ENCODE measurements at regions not wholly inside any gene's neighbourhood (a gene's known extent, or its start where the extent isn't known, plus 50 kb on each side); places are given as distances from the start of the nearest gene placed in this dataset.
"Not testable (repeated sequence)": the region's sequence is repeated elsewhere in the genome, so short reads cannot be mapped to it uniquely, and the experiment has no call there.

DNA sequence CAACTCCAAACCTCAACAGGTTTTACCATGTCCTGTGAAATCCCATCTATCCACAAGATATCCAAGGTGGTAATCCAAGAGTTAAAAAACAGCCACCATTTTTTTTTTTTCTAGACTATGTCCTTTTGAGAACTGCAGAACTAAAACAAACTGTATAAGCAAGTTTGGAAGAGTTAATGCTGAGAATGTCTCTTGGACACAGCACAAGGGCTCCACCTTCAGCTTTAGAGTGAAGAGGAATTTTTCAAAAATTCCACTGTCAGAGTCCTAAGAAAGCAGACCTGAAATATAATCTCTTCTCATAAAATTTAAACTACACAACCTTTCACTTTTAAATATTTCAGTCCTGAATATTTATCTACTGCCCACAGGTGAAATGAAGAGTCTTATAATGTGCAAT lies 167.8 kb upstream of the CCNG1 start:
- TF ChIP-seq, protein P1, sequence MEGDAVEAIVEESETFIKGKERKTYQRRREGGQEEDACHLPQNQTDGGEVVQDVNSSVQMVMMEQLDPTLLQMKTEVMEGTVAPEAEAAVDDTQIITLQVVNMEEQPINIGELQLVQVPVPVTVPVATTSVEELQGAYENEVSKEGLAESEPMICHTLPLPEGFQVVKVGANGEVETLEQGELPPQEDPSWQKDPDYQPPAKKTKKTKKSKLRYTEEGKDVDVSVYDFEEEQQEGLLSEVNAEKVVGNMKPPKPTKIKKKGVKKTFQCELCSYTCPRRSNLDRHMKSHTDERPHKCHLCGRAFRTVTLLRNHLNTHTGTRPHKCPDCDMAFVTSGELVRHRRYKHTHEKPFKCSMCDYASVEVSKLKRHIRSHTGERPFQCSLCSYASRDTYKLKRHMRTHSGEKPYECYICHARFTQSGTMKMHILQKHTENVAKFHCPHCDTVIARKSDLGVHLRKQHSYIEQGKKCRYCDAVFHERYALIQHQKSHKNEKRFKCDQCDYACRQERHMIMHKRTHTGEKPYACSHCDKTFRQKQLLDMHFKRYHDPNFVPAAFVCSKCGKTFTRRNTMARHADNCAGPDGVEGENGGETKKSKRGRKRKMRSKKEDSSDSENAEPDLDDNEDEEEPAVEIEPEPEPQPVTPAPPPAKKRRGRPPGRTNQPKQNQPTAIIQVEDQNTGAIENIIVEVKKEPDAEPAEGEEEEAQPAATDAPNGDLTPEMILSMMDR (IDR thresholded peaks at IDR 0.05; ENCODE audit: borderline replicate concordance, control extremely low read depth, extremely low read depth, insufficient read depth, missing control alignments) = no peak
- DNase-seq (ENCODE audit: low spot score) = no peak
- in situ Hi-C loops (cut with MboI; ENCODE audit: low sequenced_read_pairs, unreplicated experiment) = no loop called here

- DNase-seq (ENCODE audit: low spot score) = no peak
- TF ChIP-seq, protein P1 (IDR thresholded peaks at IDR 0.05; ENCODE audit: borderline replicate concordance, control extremely low read depth, extremely low read depth, insufficient read depth, missing control alignments) = no peak
- in situ Hi-C loops (cut with MboI; ENCODE audit: low sequenced_read_pairs, unreplicated experiment) = no loop called here
Observed at GRCh38 chr5:163276466-163276865, 160.9 kb upstream of the CCNG1 start.

DNA sequence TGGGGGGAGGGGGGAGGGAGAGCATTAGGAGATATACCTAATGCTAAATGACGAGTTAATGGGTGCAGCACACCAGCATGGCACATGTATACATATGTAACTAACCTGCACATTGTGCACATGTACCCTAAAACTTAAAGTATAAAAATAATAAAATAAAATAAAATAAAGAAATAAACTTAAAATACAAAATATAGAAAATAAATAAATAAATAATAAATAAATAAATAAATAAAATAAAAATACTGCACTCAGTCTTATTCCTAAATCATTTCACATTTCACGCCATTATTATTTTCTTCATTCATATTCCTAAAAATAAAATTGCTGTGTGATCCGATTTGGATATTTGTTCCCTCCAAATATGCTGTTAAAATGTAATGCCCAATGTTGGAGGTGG lies 156.5 kb upstream of the CCNG1 start:
- DNase-seq (ENCODE audit: low spot score); in situ Hi-C loops (cut with MboI; ENCODE audit: low sequenced_read_pairs, unreplicated experiment): not testable (repeated sequence)

GRCh38 chr5:163281512-163281911 lies 155.9 kb upstream of the CCNG1 start:
- TF ChIP-seq, protein P1 (IDR thresholded peaks at IDR 0.05; ENCODE audit: borderline replicate concordance, control extremely low read depth, extremely low read depth, insufficient read depth, missing control alignments) = no peak
- no peak for DNase-seq (ENCODE audit: low spot score)
- in situ Hi-C loops (cut with MboI; ENCODE audit: low sequenced_read_pairs, unreplicated experiment) = no loop called here

GRCh38 chr5:163293836-163294235 lies 143.6 kb upstream of the CCNG1 start:
- TF ChIP-seq, protein P1 (IDR thresholded peaks at IDR 0.05; ENCODE audit: borderline replicate concordance, control extremely low read depth, extremely low read depth, insufficient read depth, missing control alignments) = no peak
- in situ Hi-C loops (cut with MboI; ENCODE audit: low sequenced_read_pairs, unreplicated experiment) = no loop called here
- DNase-seq (ENCODE audit: low spot score) = no peak

GRCh38 chr5:163303718-163304117 lies 133.7 kb upstream of the CCNG1 start:
- in situ Hi-C loops (cut with MboI; ENCODE audit: low sequenced_read_pairs, unreplicated experiment) = no loop called here
- no peak for DNase-seq (ENCODE audit: low spot score)
- TF ChIP-seq, protein P1 (IDR thresholded peaks at IDR 0.05; ENCODE audit: borderline replicate concordance, control extremely low read depth, extremely low read depth, insufficient read depth, missing control alignments) = no peak

- TF ChIP-seq, protein P1 (IDR thresholded peaks at IDR 0.05; ENCODE audit: borderline replicate concordance, control extremely low read depth, extremely low read depth, insufficient read depth, missing control alignments) = no peak
- no peak for DNase-seq (ENCODE audit: low spot score)
- in situ Hi-C loops (cut with MboI; ENCODE audit: low sequenced_read_pairs, unreplicated experiment) = no loop called here
Observed at GRCh38 chr5:163305655-163306054, 131.7 kb upstream of the CCNG1 start.
